ENCODE measurements at regions not wholly inside any gene's neighbourhood (a gene's known extent, or its start where the extent isn't known, plus 50 kb on each side); places are given as distances from the start of the nearest gene placed in this dataset.
"Not testable (repeated sequence)": the region's sequence is repeated elsewhere in the genome, so short reads cannot be mapped to it uniquely, and the experiment has no call there.

GRCh38 chrX:26559855-26560254 is 343.9 kb downstream of the MAGEB5 start:
- Histone ChIP-seq H3K4me1 (ENCODE audit: insufficient read depth) (no peaks in the 10 kb centered on the region), H3K4me3 (no peak overlapping the region), H3K27me3 (no peaks in the 10 kb centered on the region), H3K9me3 (peaks cover 0 to 3% of the 10 kb centered on the region in 2 donors), H3K36me3 (no peaks in the 10 kb centered on the region), H3K27ac (no peak overlapping the region)
- no peak for DNase-seq
- no peak for TF ChIP-seq EP300 (IDR thresholded peaks at IDR 0.05)
- no peak for TF ChIP-seq CTCF (IDR thresholded peaks at IDR 0.05)
- no peak for TF ChIP-seq POLR2A (IDR thresholded peaks at IDR 0.05)
- WGBS, 3 donors = 68 to 79% (median 72%) methylated on average over 3 of the region's 3 CpGs
- intact Hi-C loops (cut with DNase I) = no loop called here

- H3K9me3 ChIP-seq = peaks cover 0 to 3% of the 10 kb centered on the region in 2 donors
- H3K27me3 ChIP-seq = no peaks in the 10 kb centered on the region
- no peak overlapping the region for H3K27ac ChIP-seq
- no peak for DNase-seq
- H3K4me1 ChIP-seq (ENCODE audit: insufficient read depth) = no peaks in the 10 kb centered on the region
- H3K4me3 ChIP-seq = no peak overlapping the region
- intact Hi-C loops (cut with DNase I) = no loop called here
- WGBS, 3 donors = 76 to 78% (median 76%) methylated on average over 29 of the region's 29 CpGs
- TF ChIP-seq CTCF (IDR thresholded peaks at IDR 0.05) (no peak), EP300 (IDR thresholded peaks at IDR 0.05) (no peak), POLR2A (IDR thresholded peaks at IDR 0.05) (no peak)
- no peaks in the 10 kb centered on the region for H3K36me3 ChIP-seq
Observed at GRCh38 chrX:26558719-26559386, 342.9 kb downstream of the MAGEB5 start.

- no peak for TF ChIP-seq POLR2A (IDR thresholded peaks at IDR 0.05)
- TF ChIP-seq EP300 (IDR thresholded peaks at IDR 0.05) = no peak
- TF ChIP-seq CTCF (IDR thresholded peaks at IDR 0.05) = no peak
- H3K4me3 ChIP-seq = no peak overlapping the region
- intact Hi-C loops (cut with DNase I) = no loop called here
- WGBS, 3 donors = 88 to 93% (median 91%) methylated on average over 31 to 35 of the region's 35 CpGs
- H3K27me3 ChIP-seq = no peaks in the 10 kb centered on the region
- peak in 2 of 5 donors; percentile 9 to 10 for DNase-seq
- H3K36me3 ChIP-seq = no peaks in the 10 kb centered on the region
- H3K27ac ChIP-seq = no peak overlapping the region
- no peaks in the 10 kb centered on the region for H3K4me1 ChIP-seq (ENCODE audit: insufficient read depth)
- peaks cover 0 to 3% of the 10 kb centered on the region in 2 donors for H3K9me3 ChIP-seq
Observed at GRCh38 chrX:26557691-26558321, 341.8 kb downstream of the MAGEB5 start.

- not testable (repeated sequence) for DNase-seq
Observed at GRCh38 chrX:26525768-26526167, 309.8 kb downstream of the MAGEB5 start.

GRCh38 chrX:26522501-26522900 is 306.5 kb downstream of the MAGEB5 start:
- no peaks in the 10 kb centered on the region for H3K36me3 ChIP-seq
- no peak for TF ChIP-seq POLR2A (IDR thresholded peaks at IDR 0.05)
- no peak for TF ChIP-seq EP300 (IDR thresholded peaks at IDR 0.05)
- no peak for TF ChIP-seq CTCF (IDR thresholded peaks at IDR 0.05)
- no peak for DNase-seq
- no peak overlapping the region for H3K4me3 ChIP-seq
- H3K4me1 ChIP-seq (ENCODE audit: insufficient read depth) = no peaks in the 10 kb centered on the region
- no peaks in the 10 kb centered on the region for H3K27me3 ChIP-seq
- 25 to 54% (median 34%) methylated on average over 2 of the region's 2 CpGs for WGBS, 3 donors
- intact Hi-C loops (cut with DNase I) = no loop called here
- H3K27ac ChIP-seq = no peak overlapping the region
- no peaks in the 10 kb centered on the region for H3K9me3 ChIP-seq

More at GRCh38 chrX:26525768-26526167, 309.8 kb downstream of the MAGEB5 start:
- WGBS, 3 donors = 37% methylated on average over 8 of the region's 8 CpGs
- intact Hi-C loops (cut with DNase I); H3K4me1 ChIP-seq (ENCODE audit: insufficient read depth); H3K9me3 ChIP-seq; H3K27ac ChIP-seq; H3K4me3 ChIP-seq; H3K27me3 ChIP-seq; H3K36me3 ChIP-seq: not testable (repeated sequence)
